Upper lobe of left lung (tissue), 4 donors: ENCODE measurements at regions not wholly inside any gene's neighbourhood (a gene's known extent, or its start where the extent isn't known, plus 50 kb on each side); places are given as distances from the start of the nearest gene placed in this dataset.

Experiments used
- POLR2A ChIP-seq, 4 donors: fragments of 450-650 bp; IDR thresholded peaks; one replicate each; pipeline ENCODE4 v1.5.1; 2016 to 2017; ENCODE audit warnings: antibody characterized with exemption in 4 of 4, mild to moderate bottlenecking in 2 of 4
- POLR2AphosphoS5 ChIP-seq, 2 donors: sonication (generic); formaldehyde crosslinking; IDR thresholded peaks; one replicate each; pipeline ENCODE4 v1.5.1; 2017; ENCODE audit warnings: antibody characterized with exemption in 2 of 2
- TF ChIP-seq, protein P1 (sequence below), 6 experiments: fragments of 450-650 bp in 4 of 6; fragments of 200-600 bp in 2 of 6; sonication (generic) in 2 of 6; IDR thresholded peaks; one replicate each; pipeline ENCODE4 v1.5.1; 2016 to 2019; ENCODE audit warnings: antibody characterized with exemption in 6 of 6

DNA sequence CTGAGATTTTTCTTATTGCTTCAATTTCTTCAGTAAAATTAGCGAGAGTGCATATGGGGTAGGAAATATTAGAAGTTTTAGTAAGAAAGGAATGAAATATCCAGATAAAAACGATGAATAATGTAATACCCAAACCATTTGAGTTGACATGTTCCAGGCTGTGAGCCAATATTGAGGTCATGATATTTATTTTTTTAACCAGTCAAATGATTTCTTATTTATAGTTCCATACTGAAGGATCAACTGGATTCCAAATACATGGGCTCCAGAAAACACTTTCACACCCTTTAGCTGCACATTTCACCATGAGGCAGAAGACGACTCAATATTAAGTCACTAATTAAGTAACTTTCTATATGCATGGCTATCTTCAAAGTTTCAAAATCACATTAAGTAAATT, 312.5 kb downstream of the PPP1R3A start:
- TF ChIP-seq, protein P1, sequence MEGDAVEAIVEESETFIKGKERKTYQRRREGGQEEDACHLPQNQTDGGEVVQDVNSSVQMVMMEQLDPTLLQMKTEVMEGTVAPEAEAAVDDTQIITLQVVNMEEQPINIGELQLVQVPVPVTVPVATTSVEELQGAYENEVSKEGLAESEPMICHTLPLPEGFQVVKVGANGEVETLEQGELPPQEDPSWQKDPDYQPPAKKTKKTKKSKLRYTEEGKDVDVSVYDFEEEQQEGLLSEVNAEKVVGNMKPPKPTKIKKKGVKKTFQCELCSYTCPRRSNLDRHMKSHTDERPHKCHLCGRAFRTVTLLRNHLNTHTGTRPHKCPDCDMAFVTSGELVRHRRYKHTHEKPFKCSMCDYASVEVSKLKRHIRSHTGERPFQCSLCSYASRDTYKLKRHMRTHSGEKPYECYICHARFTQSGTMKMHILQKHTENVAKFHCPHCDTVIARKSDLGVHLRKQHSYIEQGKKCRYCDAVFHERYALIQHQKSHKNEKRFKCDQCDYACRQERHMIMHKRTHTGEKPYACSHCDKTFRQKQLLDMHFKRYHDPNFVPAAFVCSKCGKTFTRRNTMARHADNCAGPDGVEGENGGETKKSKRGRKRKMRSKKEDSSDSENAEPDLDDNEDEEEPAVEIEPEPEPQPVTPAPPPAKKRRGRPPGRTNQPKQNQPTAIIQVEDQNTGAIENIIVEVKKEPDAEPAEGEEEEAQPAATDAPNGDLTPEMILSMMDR (IDR thresholded peaks at IDR 0.05): no peak
- TF ChIP-seq POLR2AphosphoS5 (IDR thresholded peaks at IDR 0.05): no peak
- no peak for TF ChIP-seq POLR2A (IDR thresholded peaks at IDR 0.05)
